C4-2B (cell line): ENCODE measurements at regions not wholly inside any gene's neighbourhood (a gene's known extent, or its start where the extent isn't known, plus 50 kb on each side); places are given as distances from the start of the nearest gene placed in this dataset.

Experiments used
- ZFX ChIP-seq: fragments of 450-650 bp; IDR thresholded peaks from 2 replicates; pipeline ENCODE4 v1.6.1; 2017
- TF ChIP-seq, protein P1 (sequence below): fragments of 450-650 bp; conservative IDR thresholded peaks from 2 replicates; pipeline ENCODE4 v1.5.1; 2017; ENCODE audit warnings: mild to moderate bottlenecking

DNA sequence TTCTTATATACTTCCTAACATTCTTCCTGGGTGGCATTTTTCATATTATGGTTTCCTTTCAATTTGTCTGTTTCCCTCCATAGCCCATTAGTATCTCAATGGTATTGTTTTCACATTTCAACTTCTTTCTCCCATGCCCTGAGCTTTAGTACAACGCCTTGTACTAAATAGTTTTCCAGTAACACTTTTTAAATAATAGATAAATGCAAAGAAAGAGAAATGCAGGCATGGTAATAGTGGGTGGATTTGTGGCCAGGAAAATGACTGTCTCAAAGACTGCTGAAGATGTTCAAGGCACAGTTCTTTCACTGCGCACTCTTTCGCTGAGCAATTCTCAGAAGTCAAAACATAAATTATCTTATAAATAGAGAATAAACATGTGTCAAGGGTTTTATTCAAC is 145.1 kb downstream of the LCA5 start:
- TF ChIP-seq, protein P1, sequence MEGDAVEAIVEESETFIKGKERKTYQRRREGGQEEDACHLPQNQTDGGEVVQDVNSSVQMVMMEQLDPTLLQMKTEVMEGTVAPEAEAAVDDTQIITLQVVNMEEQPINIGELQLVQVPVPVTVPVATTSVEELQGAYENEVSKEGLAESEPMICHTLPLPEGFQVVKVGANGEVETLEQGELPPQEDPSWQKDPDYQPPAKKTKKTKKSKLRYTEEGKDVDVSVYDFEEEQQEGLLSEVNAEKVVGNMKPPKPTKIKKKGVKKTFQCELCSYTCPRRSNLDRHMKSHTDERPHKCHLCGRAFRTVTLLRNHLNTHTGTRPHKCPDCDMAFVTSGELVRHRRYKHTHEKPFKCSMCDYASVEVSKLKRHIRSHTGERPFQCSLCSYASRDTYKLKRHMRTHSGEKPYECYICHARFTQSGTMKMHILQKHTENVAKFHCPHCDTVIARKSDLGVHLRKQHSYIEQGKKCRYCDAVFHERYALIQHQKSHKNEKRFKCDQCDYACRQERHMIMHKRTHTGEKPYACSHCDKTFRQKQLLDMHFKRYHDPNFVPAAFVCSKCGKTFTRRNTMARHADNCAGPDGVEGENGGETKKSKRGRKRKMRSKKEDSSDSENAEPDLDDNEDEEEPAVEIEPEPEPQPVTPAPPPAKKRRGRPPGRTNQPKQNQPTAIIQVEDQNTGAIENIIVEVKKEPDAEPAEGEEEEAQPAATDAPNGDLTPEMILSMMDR, result no peak
- no peak for TF ChIP-seq ZFX
